ENCODE measurements at regions not wholly inside any gene's neighbourhood (a gene's known extent, or its start where the extent isn't known, plus 50 kb on each side); places are given as distances from the start of the nearest gene placed in this dataset.

GRCh38 chr18:78619854-78620253 lies 359.8 kb upstream of the SALL3 start:
- Histone ChIP-seq H3K27me3 (ENCODE audit: control insufficient read depth, insufficient read depth, low read length) (no peaks in the 10 kb centered on the region), H3K4me3 (ENCODE audit: low read depth, low read length) (no peak overlapping the region), H3K36me3 (ENCODE audit: control insufficient read depth, insufficient read depth, low read length) (no peaks in the 10 kb centered on the region)
- DNase-seq (ENCODE audit: low read depth): no peak
- ChIA-PET POLR2A (no interaction called here), CTCF (no interaction called here)
- TF ChIP-seq CTCF (IDR thresholded peaks at IDR 0.05; ENCODE audit: insufficient read depth, low read depth, low read length): no peak

- ChIA-PET CTCF (no interaction called here), POLR2A (no interaction called here)
- Histone ChIP-seq H3K36me3 (ENCODE audit: control insufficient read depth, insufficient read depth, low read length) (no peaks in the 10 kb centered on the region), H3K4me3 (ENCODE audit: low read depth, low read length) (no peak overlapping the region), H3K27me3 (ENCODE audit: control insufficient read depth, insufficient read depth, low read length) (no peaks in the 10 kb centered on the region)
- DNase-seq (ENCODE audit: low read depth): no peak
- no peak for TF ChIP-seq CTCF (IDR thresholded peaks at IDR 0.05; ENCODE audit: insufficient read depth, low read depth, low read length)
Measured at GRCh38 chr18:78620326-78620725, 359.3 kb upstream of the SALL3 start.

GRCh38 chr18:78621141-78621755 lies 358.4 kb upstream of the SALL3 start:
- TF ChIP-seq CTCF (IDR thresholded peaks at IDR 0.05; ENCODE audit: insufficient read depth, low read depth, low read length): no peak
- POLR2A ChIA-PET: no interaction called here
- DNase-seq (ENCODE audit: low read depth): no peak
- Histone ChIP-seq H3K4me3 (ENCODE audit: low read depth, low read length) (no peak overlapping the region), H3K36me3 (ENCODE audit: control insufficient read depth, insufficient read depth, low read length) (no peaks in the 10 kb centered on the region), H3K27me3 (ENCODE audit: control insufficient read depth, insufficient read depth, low read length) (no peaks in the 10 kb centered on the region)
- CTCF ChIA-PET: no interaction called here

GRCh38 chr18:78622251-78622906 lies 357.2 kb upstream of the SALL3 start:
- Histone ChIP-seq H3K4me3 (ENCODE audit: low read depth, low read length) (no peak overlapping the region), H3K27me3 (ENCODE audit: control insufficient read depth, insufficient read depth, low read length) (no peaks in the 10 kb centered on the region), H3K36me3 (ENCODE audit: control insufficient read depth, insufficient read depth, low read length) (no peaks in the 10 kb centered on the region)
- ChIA-PET POLR2A (no interaction called here), CTCF (no interaction called here)
- DNase-seq (ENCODE audit: low read depth): no peak
- TF ChIP-seq CTCF (IDR thresholded peaks at IDR 0.05; ENCODE audit: insufficient read depth, low read depth, low read length): no peak

GRCh38 chr18:78622907-78623541 lies 356.6 kb upstream of the SALL3 start:
- H3K4me3 ChIP-seq (ENCODE audit: low read depth, low read length): no peak overlapping the region
- CTCF ChIA-PET: no interaction called here
- DNase-seq (ENCODE audit: low read depth): no peak
- no peak for TF ChIP-seq CTCF (IDR thresholded peaks at IDR 0.05; ENCODE audit: insufficient read depth, low read depth, low read length)
- H3K27me3 ChIP-seq (ENCODE audit: control insufficient read depth, insufficient read depth, low read length): no peaks in the 10 kb centered on the region
- POLR2A ChIA-PET: no interaction called here
- H3K36me3 ChIP-seq (ENCODE audit: control insufficient read depth, insufficient read depth, low read length): no peaks in the 10 kb centered on the region
